Heart right ventricle (tissue), 16 donors: ENCODE measurements at regions not wholly inside any gene's neighbourhood (a gene's known extent, or its start where the extent isn't known, plus 50 kb on each side); places are given as distances from the start of the nearest gene placed in this dataset.
"Not testable (repeated sequence)": the region's sequence is repeated elsewhere in the genome, so short reads cannot be mapped to it uniquely, and the experiment has no call there.

ENCODE experiments used
- ATAC-seq, 8 donors: fragments of 200-7000 bp; cut with Tn5 transposase; one replicate each; pipeline ENCODE4 v1.9.1; 2020; ENCODE audit warnings: mild to moderate bottlenecking in 8 of 8, moderate library complexity in 8 of 8, moderate number of reproducible peaks in 1 of 8
- DNase-seq, 2 donors: peaks; one replicate each; pipeline ENCODE4 v3.0.0-alpha.2; 2020
- H3K27ac ChIP-seq, 10 donors: fragments of 200-600 bp; sonication (generic) in 2 of 10; one replicate each; pipeline versions ENCODE4 v1.5.0 to v1.8.0; 2020 to 2022; ENCODE audit warnings: mild to moderate bottlenecking in 3 of 10
- H3K27me3 ChIP-seq, 7 donors: fragments of 200-600 bp; one replicate each; pipeline ENCODE4 v1.8.0; 2021 to 2022; ENCODE audit warnings: mild to moderate bottlenecking in 2 of 7
- H3K36me3 ChIP-seq, 9 donors: fragments of 200-600 bp; sonication (generic) in 1 of 9; one replicate each; pipeline versions ENCODE4 v1.5.0 to v1.8.0; 2020 to 2022; ENCODE audit warnings: mild to moderate bottlenecking in 2 of 9
- H3K4me1 ChIP-seq, 9 donors: fragments of 200-600 bp; sonication (generic) in 1 of 9; one replicate each; pipeline versions ENCODE4 v1.5.0 to v1.8.0; 2020 to 2022; ENCODE audit warnings: mild to moderate bottlenecking in 4 of 9
- H3K4me3 ChIP-seq, 10 donors: fragments of 200-600 bp; sonication (generic) in 2 of 10; one replicate each; pipeline versions ENCODE4 v1.5.0 to v1.8.0; 2020 to 2022; ENCODE audit warnings: mild to moderate bottlenecking in 7 of 10, moderate library complexity in 2 of 10
- H3K9me3 ChIP-seq, 11 donors: fragments of 200-600 bp in 10 of 11; sonication (generic) in 2 of 11; one replicate each; pipeline versions ENCODE4 v1.5.0 to v1.8.0; 2013 to 2022; ENCODE audit warnings: mild to moderate bottlenecking in 2 of 11, control low read depth in 1 of 11, moderate library complexity in 1 of 11
- CTCF ChIP-seq, 9 donors: fragments of 200-600 bp; sonication (generic) in 2 of 9; IDR thresholded peaks; one replicate each; pipeline versions ENCODE4 v1.5.0 to v1.8.0; 2021 to 2022; ENCODE audit warnings: antibody characterized with exemption in 9 of 9, mild to moderate bottlenecking in 5 of 9, moderate library complexity in 1 of 9
- WGBS, 2 donors: extraction: QIAGEN DNeasy Blood & Tissue Kit; methylation state at CpG; one replicate each; pipeline ENCODE4 v1.1.7; 2013; ENCODE audit warnings: inconsistent platforms in 1 of 2; 5-methylcytosine and 5-hydroxymethylcytosine counted together
- intact Hi-C, 10 donors: fragments of 100-400 bp; cut with DNase I; formaldehyde crosslinking; loops; one replicate each; pipeline versions ENCODE4 v1.11.1 to v1.14.2; 2022
- donor health status: Arrhythmogenic right ventricular cardiomyopathy.
- donor health status: ischemic (EF 13 %, LVEDD 7.1; RV severe dilation, severe dysfunction).
- donor health status: healthy with polysubstance abuse.
- donor health status: DM: no; HTN: yes; CAD: no.
- donor health status: DM: no; HTN: no; CAD: no.
- donor health status: ischemic (EF 25% LVEDD 6.9; RV normal size, moderate dysfunction).
- donor health status: ischemic (EF 25% LVEDD 5.7; RV mildly dilated, moderate dysfunction).
- donor health status: healthy.
- donor health status: DM: yes; HTN: yes; CAD: no.
- donor health status: Ischemic cardiomyopathy.
- donor health status: ischemic (EF 35%, LVEDD 5.7; RV mildly dilated, moderate dysfunction).
- donor health status: nonischemic (EF 11% LVEDD 7.7; RV severe dilation, severe dysfunction).
- donor health status: DM: yes; HTN: yes; CAD: no.
- donor health status: PGD.
- donor health status: ischemic (EF 29% LVEDD 5.4; RV normal size, mild dysfunction).
- donor health status: nonischemic (EF 23%, LVEDD 6.1; RV moderate dilation, normal function).

DNA sequence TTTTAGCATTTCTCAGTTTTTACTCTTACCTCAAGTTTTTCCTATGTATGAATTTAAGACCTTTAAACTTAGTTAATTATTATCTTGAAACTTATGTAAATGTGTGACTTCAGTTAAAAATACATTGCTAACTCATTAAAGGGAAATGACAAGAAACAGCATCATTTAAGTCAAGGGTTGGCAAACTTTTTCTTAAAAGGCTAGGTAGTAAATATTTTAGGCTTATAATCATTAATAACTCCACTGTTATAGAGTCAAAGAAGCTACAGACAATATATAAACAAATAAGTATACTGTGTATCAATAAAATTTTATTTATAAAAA lies 259.7 kb upstream of the RBMS1 start:
- intact Hi-C loops = no loop called here
- H3K36me3 ChIP-seq = no peaks in the 10 kb centered on the region
- no peak overlapping the region for H3K4me3 ChIP-seq
- H3K27ac ChIP-seq = no peak overlapping the region
- peaks cover 0 to 25% (median 16%) of the 10 kb centered on the region in 11 donors for H3K9me3 ChIP-seq
- no peak for TF ChIP-seq CTCF (IDR thresholded peaks at IDR 0.05)
- no peaks in the 10 kb centered on the region for H3K27me3 ChIP-seq
- ATAC-seq (no peak), DNase-seq (no peak)
- H3K4me1 ChIP-seq = no peaks in the 10 kb centered on the region

- intact Hi-C loops = no loop called here
- Histone ChIP-seq H3K27ac (no peak overlapping the region), H3K4me1 (no peaks in the 10 kb centered on the region), H3K36me3 (no peaks in the 10 kb centered on the region), H3K27me3 (no peaks in the 10 kb centered on the region), H3K9me3 (peaks cover 0 to 25% (median 16%) of the 10 kb centered on the region in 11 donors), H3K4me3 (no peak overlapping the region)
- ATAC-seq (no peak), DNase-seq (no peak)
- TF ChIP-seq CTCF (IDR thresholded peaks at IDR 0.05) = no peak
Measured at GRCh38 chr2:160753960-160754359, 260.4 kb upstream of the RBMS1 start.

DNA sequence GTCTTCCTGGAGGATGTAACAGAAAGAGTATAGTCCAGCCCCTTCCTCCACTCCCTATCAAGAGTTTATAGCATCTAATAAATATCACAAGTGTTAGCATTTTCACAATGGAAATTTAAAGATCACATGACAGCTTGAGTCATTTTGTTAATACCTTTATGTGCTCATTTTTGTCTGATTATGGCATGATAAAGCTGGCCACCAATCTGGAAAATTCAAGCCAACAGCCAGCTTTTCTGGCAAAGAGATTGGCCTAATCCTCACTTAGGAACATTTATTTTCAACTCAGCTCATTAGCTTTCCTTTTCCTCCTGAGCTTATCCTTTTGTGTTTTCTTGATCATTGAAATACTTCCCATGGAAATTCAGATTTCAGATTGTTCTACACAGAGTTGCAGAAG lies 262.9 kb upstream of the RBMS1 start:
- DNase-seq (no peak), ATAC-seq (no peak)
- Histone ChIP-seq H3K27me3 (no peaks in the 10 kb centered on the region), H3K27ac (no peak overlapping the region), H3K4me3 (no peak overlapping the region), H3K9me3 (peaks cover 0 to 28% (median 16%) of the 10 kb centered on the region in 11 donors), H3K4me1 (no peaks in the 10 kb centered on the region), H3K36me3 (no peaks in the 10 kb centered on the region)
- no peak for TF ChIP-seq CTCF (IDR thresholded peaks at IDR 0.05)
- intact Hi-C loops = no loop called here

- WGBS, 2 donors = 92 to 94% methylated on average over 26 of the region's 26 CpGs
- H3K27me3 ChIP-seq, ATAC-seq, H3K36me3 ChIP-seq, H3K27ac ChIP-seq, intact Hi-C loops, H3K4me3 ChIP-seq, H3K4me1 ChIP-seq, DNase-seq, H3K9me3 ChIP-seq: not testable (repeated sequence)
Measured at GRCh38 chr2:160762493-160763128, 269.0 kb upstream of the RBMS1 start.

DNA sequence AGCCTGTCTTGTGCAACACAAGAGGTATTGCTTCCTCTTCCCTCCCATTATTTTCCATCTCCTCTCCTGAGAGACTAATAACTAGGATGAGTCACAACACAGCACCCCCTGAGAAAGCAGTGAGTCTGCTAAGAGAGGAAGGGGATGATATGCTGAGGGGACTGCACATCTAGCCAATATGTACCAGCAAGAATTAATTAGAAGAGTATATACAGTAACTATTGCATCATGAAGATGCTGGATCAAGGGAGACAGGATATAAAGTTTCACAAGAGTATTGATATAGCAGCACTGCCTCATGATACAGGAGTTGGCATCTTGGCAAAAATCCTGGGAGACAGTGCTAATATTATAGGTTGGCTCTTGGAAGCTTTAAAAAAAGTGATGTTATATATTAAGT lies 289.9 kb upstream of the RBMS1 start:
- H3K27me3 ChIP-seq = no peaks in the 10 kb centered on the region
- TF ChIP-seq CTCF (IDR thresholded peaks at IDR 0.05) = no peak
- no peaks in the 10 kb centered on the region for H3K4me1 ChIP-seq
- no peak for DNase-seq
- intact Hi-C loops = no loop called here
- no peak overlapping the region for H3K4me3 ChIP-seq
- ATAC-seq = no peak
- H3K9me3 ChIP-seq = peaks cover 0 to 31% (median 10%) of the 10 kb centered on the region in 11 donors
- H3K36me3 ChIP-seq = no peaks in the 10 kb centered on the region
- no peak overlapping the region for H3K27ac ChIP-seq
